GM12875 (cell line): ENCODE measurements at regions not wholly inside any gene's neighbourhood (a gene's known extent, or its start where the extent isn't known, plus 50 kb on each side); places are given as distances from the start of the nearest gene placed in this dataset.

ENCODE experiments used
- H3K4me3 ChIP-seq: one replicate; pipeline ENCODE4 v1.5.1; 2011; ENCODE audit warnings: low read depth, low read length, control low read depth
- TF ChIP-seq, protein P1 (sequence below): IDR thresholded peaks from 2 replicates; pipeline ENCODE4 v1.5.1; 2011; ENCODE audit warnings: low read depth, mild to moderate bottlenecking, control low read depth, inconsistent platforms, low read length, moderate library complexity, borderline replicate concordance; ENCODE audit not compliant: insufficient read depth

DNA sequence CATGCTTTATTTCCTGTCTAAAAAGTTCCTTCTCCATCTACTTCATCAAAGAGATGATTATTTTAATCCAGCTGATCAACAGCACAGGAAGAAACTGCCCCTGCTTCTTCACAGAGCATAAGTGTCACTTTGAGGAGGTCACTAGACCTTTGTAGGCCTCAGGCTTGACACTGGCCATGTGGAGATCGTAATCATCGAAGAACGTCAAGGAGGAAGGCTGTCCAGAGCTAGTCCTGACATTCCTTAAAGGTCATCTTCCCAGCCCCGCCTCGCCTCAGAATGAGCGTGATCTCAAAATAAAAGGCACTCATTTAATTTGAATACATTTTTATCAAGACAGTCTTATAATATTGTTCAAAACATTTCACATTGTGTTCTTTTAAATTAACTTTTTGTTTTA, 445.7 kb upstream of the CDH4 start:
- TF ChIP-seq, protein P1, sequence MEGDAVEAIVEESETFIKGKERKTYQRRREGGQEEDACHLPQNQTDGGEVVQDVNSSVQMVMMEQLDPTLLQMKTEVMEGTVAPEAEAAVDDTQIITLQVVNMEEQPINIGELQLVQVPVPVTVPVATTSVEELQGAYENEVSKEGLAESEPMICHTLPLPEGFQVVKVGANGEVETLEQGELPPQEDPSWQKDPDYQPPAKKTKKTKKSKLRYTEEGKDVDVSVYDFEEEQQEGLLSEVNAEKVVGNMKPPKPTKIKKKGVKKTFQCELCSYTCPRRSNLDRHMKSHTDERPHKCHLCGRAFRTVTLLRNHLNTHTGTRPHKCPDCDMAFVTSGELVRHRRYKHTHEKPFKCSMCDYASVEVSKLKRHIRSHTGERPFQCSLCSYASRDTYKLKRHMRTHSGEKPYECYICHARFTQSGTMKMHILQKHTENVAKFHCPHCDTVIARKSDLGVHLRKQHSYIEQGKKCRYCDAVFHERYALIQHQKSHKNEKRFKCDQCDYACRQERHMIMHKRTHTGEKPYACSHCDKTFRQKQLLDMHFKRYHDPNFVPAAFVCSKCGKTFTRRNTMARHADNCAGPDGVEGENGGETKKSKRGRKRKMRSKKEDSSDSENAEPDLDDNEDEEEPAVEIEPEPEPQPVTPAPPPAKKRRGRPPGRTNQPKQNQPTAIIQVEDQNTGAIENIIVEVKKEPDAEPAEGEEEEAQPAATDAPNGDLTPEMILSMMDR = no peak
- H3K4me3 ChIP-seq = no peak overlapping the region

DNA sequence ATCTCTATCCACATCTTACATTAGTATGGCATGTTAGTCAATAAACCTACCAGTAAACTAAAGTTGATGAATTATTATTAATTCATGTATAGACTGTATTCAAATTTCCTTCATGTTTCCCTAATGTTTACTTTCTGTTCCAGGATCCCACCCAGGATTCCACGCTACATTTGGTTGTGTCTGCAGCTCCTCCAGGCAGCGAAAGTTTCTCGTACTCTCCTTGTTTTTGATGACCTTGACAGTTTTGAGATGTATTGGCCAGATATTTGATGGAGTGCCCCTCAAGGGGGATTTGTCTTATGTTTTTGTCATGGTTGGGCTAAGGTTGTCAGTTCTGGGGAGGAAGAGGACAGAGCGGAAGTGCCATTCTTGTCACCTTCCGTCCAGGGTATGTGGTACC, 445.2 kb upstream of the CDH4 start:
- TF ChIP-seq, protein P1 = no peak
- no peak overlapping the region for H3K4me3 ChIP-seq

DNA sequence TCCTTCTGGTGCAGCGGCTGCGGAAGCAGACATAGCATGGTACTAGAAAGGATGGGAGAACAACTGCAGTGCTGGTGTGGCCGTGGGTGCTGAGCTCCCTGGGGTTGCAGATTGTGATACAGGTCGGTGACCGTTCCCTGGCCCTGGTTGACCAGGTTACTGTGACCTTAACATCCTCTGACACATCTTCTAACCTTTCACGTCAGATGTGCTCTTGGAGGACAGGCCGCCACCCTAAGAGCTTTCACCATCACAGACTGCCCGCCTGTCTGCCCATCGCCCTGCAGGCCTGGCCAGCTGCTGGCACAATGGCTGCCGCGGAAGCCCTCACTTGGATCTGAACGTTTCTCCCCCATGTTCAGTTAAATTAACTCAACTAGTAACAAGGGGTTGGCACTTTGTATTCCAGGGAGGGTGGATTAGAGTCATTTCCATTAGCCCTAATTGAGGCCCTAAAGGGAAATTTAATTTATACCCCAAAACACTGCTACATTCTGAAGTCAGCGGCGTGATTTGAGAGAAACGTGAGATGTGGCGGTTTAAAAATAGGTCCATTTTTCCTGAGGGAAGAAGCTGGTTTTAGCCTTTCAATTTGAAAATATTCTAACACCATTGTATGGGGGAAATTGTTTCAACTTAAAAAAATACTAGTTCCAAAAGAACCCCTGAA, 443.9 kb upstream of the CDH4 start:
- TF ChIP-seq, protein P1 = no peak

DNA sequence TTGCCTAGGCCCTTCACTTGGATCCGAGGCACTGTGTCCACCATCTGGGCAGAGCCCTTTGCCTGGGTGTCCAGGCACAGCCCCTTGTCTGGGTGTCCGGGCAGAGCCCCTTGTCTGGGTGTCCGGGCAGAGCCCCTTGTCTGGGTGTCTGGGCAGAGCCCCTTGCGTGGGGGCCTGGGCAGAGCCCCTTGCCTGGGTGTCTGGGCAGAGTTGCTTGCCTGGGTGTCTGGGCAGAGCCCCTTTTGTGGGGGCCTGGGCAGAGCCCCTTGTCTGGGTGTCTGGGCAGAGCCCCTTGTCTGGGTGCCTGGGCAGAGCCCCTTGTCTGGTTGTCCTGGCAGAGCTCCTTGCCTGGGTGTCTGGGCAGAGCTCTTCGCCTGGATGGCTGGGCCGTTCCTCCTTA, 443.4 kb upstream of the CDH4 start:
- H3K4me3 ChIP-seq = no peak overlapping the region
- TF ChIP-seq, protein P1 = no peak

More for the DNA sequence above, 443.9 kb upstream of the CDH4 start:
- no peak overlapping the region for H3K4me3 ChIP-seq

DNA sequence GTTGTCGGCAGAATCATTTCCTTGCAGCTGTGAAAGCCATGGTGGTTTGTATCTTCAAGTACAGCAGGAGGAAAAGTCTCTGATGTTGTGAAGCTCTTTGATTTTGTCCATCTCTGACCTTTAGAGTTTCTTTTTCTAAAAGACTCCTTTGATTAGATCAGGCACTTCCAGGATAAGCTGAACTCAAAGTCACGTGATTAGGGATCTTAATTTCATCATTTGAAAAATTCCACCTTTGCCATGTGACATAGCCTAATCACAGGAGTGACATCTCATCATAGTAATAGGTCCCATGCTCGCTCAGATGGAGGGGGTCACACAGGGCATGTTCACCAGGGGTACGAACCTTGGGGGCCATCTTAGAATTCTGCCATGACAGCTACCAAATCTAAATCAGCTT, 441.5 kb upstream of the CDH4 start:
- TF ChIP-seq, protein P1 = no peak
- H3K4me3 ChIP-seq = no peak overlapping the region

DNA sequence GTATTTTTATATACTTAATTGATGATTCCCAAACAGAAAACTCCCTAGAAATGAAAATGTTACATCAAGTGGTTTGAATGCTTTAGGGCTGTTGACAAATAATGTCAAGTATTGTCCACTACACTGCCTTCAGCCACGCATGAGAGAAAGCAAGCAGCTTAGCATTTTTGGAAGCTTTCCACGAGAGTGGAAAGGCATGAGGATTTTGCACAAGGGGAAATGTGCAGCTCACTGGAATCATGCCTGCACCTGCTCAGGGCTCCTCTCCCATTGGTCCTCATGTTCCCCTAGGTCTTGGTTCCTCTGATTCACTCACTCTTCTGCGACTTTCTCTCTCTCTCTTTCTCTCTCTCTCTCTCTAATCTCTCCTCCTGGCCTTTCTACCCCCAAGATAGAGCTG, 439.5 kb upstream of the CDH4 start:
- no peak overlapping the region for H3K4me3 ChIP-seq
- TF ChIP-seq, protein P1 = no peak

DNA sequence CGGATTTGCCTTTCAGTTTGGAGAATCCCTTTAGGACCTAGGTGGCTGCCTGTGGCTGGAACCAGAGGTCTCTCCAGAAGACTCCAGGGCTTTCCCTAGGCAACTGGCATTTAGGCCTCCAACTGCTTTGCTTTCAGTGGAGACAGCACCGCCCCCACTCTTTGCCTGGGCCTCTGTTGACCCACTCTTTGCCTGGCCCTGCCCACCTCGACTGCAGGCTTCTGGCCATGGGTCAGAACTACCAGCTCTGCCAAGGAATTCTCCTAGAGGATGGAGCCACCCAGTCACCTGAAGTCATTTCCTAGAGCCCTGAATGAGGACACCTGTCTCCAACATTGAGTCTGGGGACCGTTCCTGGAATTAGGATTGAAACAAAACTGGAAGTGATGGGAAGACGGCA, 439.0 kb upstream of the CDH4 start:
- TF ChIP-seq, protein P1 = no peak
- H3K4me3 ChIP-seq = no peak overlapping the region
